ENCODE measurements at regions not wholly inside any gene's neighbourhood (a gene's known extent, or its start where the extent isn't known, plus 50 kb on each side); places are given as distances from the start of the nearest gene placed in this dataset.

DNA sequence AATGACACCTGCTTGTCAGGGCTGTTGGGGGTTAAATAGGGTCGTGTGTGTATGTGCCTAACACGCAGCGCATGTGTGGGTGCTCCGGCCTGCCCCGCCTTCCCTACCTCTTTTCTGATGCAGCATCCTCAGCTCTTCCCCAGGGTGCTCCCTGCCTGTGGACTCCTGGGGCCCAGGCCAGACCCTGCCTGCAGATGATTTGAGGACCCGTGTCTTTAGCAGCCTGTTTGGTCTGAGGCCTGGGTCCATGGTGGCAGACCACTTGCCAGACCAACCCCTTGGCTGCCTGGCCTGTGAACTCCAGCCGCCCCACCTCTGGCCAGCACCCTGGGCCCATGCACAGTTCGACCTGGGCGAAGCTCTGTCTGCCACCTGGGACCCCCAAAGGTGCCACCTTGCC lies 57.0 kb upstream of the SIM2 start:
- TF ChIP-seq, protein P1, sequence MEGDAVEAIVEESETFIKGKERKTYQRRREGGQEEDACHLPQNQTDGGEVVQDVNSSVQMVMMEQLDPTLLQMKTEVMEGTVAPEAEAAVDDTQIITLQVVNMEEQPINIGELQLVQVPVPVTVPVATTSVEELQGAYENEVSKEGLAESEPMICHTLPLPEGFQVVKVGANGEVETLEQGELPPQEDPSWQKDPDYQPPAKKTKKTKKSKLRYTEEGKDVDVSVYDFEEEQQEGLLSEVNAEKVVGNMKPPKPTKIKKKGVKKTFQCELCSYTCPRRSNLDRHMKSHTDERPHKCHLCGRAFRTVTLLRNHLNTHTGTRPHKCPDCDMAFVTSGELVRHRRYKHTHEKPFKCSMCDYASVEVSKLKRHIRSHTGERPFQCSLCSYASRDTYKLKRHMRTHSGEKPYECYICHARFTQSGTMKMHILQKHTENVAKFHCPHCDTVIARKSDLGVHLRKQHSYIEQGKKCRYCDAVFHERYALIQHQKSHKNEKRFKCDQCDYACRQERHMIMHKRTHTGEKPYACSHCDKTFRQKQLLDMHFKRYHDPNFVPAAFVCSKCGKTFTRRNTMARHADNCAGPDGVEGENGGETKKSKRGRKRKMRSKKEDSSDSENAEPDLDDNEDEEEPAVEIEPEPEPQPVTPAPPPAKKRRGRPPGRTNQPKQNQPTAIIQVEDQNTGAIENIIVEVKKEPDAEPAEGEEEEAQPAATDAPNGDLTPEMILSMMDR (conservative IDR thresholded peaks at IDR 0.05; ENCODE audit: low read length), result no peak
- TF ChIP-seq EZH2phosphoT487 (IDR thresholded peaks at IDR 0.05; ENCODE audit: borderline replicate concordance, low read depth, low read length), result no peak

Measured in OCI-LY7 (cell line).